ENCODE measurements at regions not wholly inside any gene's neighbourhood (a gene's known extent, or its start where the extent isn't known, plus 50 kb on each side); places are given as distances from the start of the nearest gene placed in this dataset.

- no peak overlapping the region for H3K4me3 ChIP-seq (ENCODE audit: low read depth, low read length)
- no peak for ATAC-seq (ENCODE audit: low read depth in 2 of 2)
- no peak overlapping the region for H3K27ac Mint-ChIP-seq
- peaks cover 0 to 4% (median 0%) of the 10 kb centered on the region in 4 donors for H3K4me1 Mint-ChIP-seq
- no peaks in the 10 kb centered on the region for H3K36me3 Mint-ChIP-seq
- no peaks in the 10 kb centered on the region for H3K9me3 ChIP-seq (ENCODE audit: control insufficient read depth in 2 of 2, low read length in 2 of 2)
- H3K4me1 ChIP-seq (ENCODE audit: control insufficient read depth, insufficient read depth, low read length, poor library complexity, severe bottlenecking), result no peaks in the 10 kb centered on the region
- H3K9me3 Mint-ChIP-seq, result peaks cover 0 to 1% (median 0%) of the 10 kb centered on the region in 7 donors
- H3K27me3 Mint-ChIP-seq, result no peaks in the 10 kb centered on the region
- H3K4me3 Mint-ChIP-seq, result no peak overlapping the region
- no peaks in the 10 kb centered on the region for H3K27me3 ChIP-seq (ENCODE audit: control insufficient read depth, insufficient read depth, low read length)
- DNase-seq, result no peak
- no peaks in the 10 kb centered on the region for H3K36me3 ChIP-seq (ENCODE audit: control insufficient read depth, insufficient read depth, low read length)
- no peak overlapping the region for H3K27ac ChIP-seq (ENCODE audit: insufficient read depth, low read length, poor library complexity, severe bottlenecking)
Measured at GRCh38 chr19:16025108-16026101, 50.9 kb upstream of the TPM4 start.

- no peak overlapping the region for H3K4me3 ChIP-seq (ENCODE audit: low read depth, low read length)
- no peaks in the 10 kb centered on the region for H3K27me3 ChIP-seq (ENCODE audit: control insufficient read depth, insufficient read depth, low read length)
- peaks cover 0 to 1% (median 0%) of the 10 kb centered on the region in 7 donors for H3K9me3 Mint-ChIP-seq
- peaks cover 0 to 4% (median 0%) of the 10 kb centered on the region in 4 donors for H3K4me1 Mint-ChIP-seq
- no peak for ATAC-seq (ENCODE audit: low read depth in 2 of 2)
- no peaks in the 10 kb centered on the region for H3K9me3 ChIP-seq (ENCODE audit: control insufficient read depth in 2 of 2, low read length in 2 of 2)
- H3K27ac ChIP-seq (ENCODE audit: insufficient read depth, low read length, poor library complexity, severe bottlenecking), result no peak overlapping the region
- no peaks in the 10 kb centered on the region for H3K4me1 ChIP-seq (ENCODE audit: control insufficient read depth, insufficient read depth, low read length, poor library complexity, severe bottlenecking)
- H3K36me3 ChIP-seq (ENCODE audit: control insufficient read depth, insufficient read depth, low read length), result no peaks in the 10 kb centered on the region
- H3K27ac Mint-ChIP-seq, result no peak overlapping the region
- no peaks in the 10 kb centered on the region for H3K27me3 Mint-ChIP-seq
- DNase-seq, result no peak
- no peaks in the 10 kb centered on the region for H3K36me3 Mint-ChIP-seq
- no peak overlapping the region for H3K4me3 Mint-ChIP-seq
Measured at GRCh38 chr19:16026131-16026530, 50.2 kb upstream of the TPM4 start.

Data from CD4-positive, CD25-positive, alpha-beta regulatory T cell (primary cell).